ENCODE measurements at regions not wholly inside any gene's neighbourhood (a gene's known extent, or its start where the extent isn't known, plus 50 kb on each side); places are given as distances from the start of the nearest gene placed in this dataset.

DNA sequence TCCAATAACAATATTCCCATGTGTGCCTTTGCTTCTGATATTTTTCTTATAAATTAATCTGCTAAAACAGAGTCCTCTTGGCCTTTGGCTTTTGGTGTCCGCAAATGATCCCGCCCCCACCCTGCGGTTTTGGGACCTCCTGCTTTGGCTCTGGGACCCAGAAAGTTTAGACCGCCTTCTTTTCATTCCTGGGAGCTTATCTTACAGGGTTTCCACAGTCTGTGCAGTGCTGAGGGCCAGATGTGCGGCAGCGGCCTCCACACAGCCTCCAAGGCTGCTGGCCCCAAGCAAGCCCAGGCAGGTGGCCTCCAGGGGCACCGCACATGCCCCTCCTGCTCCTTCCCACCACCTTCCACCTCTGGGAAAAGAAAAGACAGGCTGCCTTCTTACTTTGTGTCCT lies 191.5 kb downstream of the ERCC6L2 start:
- H3K27me3 ChIP-seq (replicated peaks in 1 of 4; ENCODE audit: control insufficient read depth in 3 of 4, extremely low read depth in 1 of 4, insufficient read depth in 3 of 4, low read length in 3 of 4), result no peaks in the 10 kb centered on the region
- no peak overlapping the region for H3K4me2 ChIP-seq (ENCODE audit: insufficient read depth in 1 of 2, low read depth in 2 of 2, low read length in 2 of 2)
- H4K91ac ChIP-seq (replicated peaks; ENCODE audit: insufficient read length, low read length), result no peak overlapping the region
- no peaks in the 10 kb centered on the region for H3K23me2 ChIP-seq (ENCODE audit: low read depth, low read length)
- no peak overlapping the region for H3K56ac ChIP-seq (replicated peaks; ENCODE audit: insufficient read length, low read depth, low read length)
- no peak overlapping the region for H4K5ac ChIP-seq (ENCODE audit: insufficient read length, low read depth, low read length)
- H3K36me3 ChIP-seq (ENCODE audit: control insufficient read depth in 2 of 4, insufficient read depth in 4 of 4, low read length in 3 of 4), result no peaks in the 10 kb centered on the region
- H2BK20ac ChIP-seq (ENCODE audit: low read length), result no peak overlapping the region
- H2BK120ac ChIP-seq (replicated peaks; ENCODE audit: low read depth, low read length), result no peak overlapping the region
- no peak overlapping the region for H3K18ac ChIP-seq (ENCODE audit: extremely low read depth, low read length)
- H4K20me1 ChIP-seq (replicated peaks in 1 of 2; ENCODE audit: control insufficient read depth in 1 of 2, insufficient read depth in 2 of 2, low read length in 2 of 2), result no peaks in the 10 kb centered on the region
- no peak for DNase-seq (ENCODE audit: low read depth in 1 of 2, low spot score in 2 of 2)
- H4K8ac ChIP-seq (ENCODE audit: extremely low read depth, insufficient read depth, low read length), result no peak overlapping the region
- no peak overlapping the region for H2BK12ac ChIP-seq (ENCODE audit: low read depth, low read length)
- no peaks in the 10 kb centered on the region for H3K79me2 ChIP-seq (ENCODE audit: control insufficient read depth in 1 of 2, insufficient read depth in 2 of 2, low read length in 2 of 2)
- no peak overlapping the region for H2BK5ac ChIP-seq (ENCODE audit: low read depth, low read length)
- no peak overlapping the region for H2BK15ac ChIP-seq (ENCODE audit: low read length)
- H3K27ac ChIP-seq (ENCODE audit: low read depth, low read length), result no peak overlapping the region
- H3K23ac ChIP-seq (ENCODE audit: insufficient read length), result no peak overlapping the region
- H3K14ac ChIP-seq (ENCODE audit: insufficient read length), result no peak overlapping the region
- no peak overlapping the region for H2AK5ac ChIP-seq (ENCODE audit: low read depth, low read length)
- H3K9me3 ChIP-seq (ENCODE audit: insufficient read depth in 2 of 2, low read depth in 1 of 2, low read length in 1 of 2), result no peaks in the 10 kb centered on the region
- peaks cover 0 to 3% (median 1%) of the 10 kb centered on the region in 4 experiments; a peak in 6 of 7 replicates for H3K4me1 ChIP-seq (replicated peaks in 1 of 4; ENCODE audit: control insufficient read depth in 3 of 4, insufficient read depth in 4 of 4, low read length in 3 of 4)
- WGBS, 2 experiments (ENCODE audit: extremely low coverage in 1 of 2, insufficient coverage in 1 of 2, insufficient read length in 1 of 2, insufficient replicate concordance in 2 of 2, low coverage in 1 of 2, low lambda C conversion rate in 2 of 2, missing lambda C conversion rate in 1 of 2), result 94% methylated on average over 7 of the region's 7 CpGs; no CpG with 5 or more reads in 1 of the 2 experiments
- no peak overlapping the region for H3K4ac ChIP-seq (replicated peaks; ENCODE audit: insufficient read length, low read depth, low read length)
- POLR2A ChIA-PET (ENCODE audit: partially characterized antibody), result no interaction called here
- H3K79me1 ChIP-seq (ENCODE audit: low read depth, low read length), result no peaks in the 10 kb centered on the region
- TF ChIP-seq SP2 (IDR thresholded peaks at IDR 0.05; ENCODE audit: low read length) (no peak), JUN (IDR thresholded peaks at IDR 0.05; ENCODE audit: low read depth, low read length) (no peak), TBP (IDR thresholded peaks at IDR 0.05; ENCODE audit: low read depth, low read length) (no peak), NANOG (IDR thresholded peaks at IDR 0.05; ENCODE audit: insufficient read depth, low read depth, low read length, poor library complexity, severe bottlenecking) (no peak), SP4 (IDR thresholded peaks at IDR 0.05; ENCODE audit: low read length) (no peak), YY1 (IDR thresholded peaks at IDR 0.05; ENCODE audit: low read depth, low read length) (no peak)
- TF ChIP-seq, protein P1, sequence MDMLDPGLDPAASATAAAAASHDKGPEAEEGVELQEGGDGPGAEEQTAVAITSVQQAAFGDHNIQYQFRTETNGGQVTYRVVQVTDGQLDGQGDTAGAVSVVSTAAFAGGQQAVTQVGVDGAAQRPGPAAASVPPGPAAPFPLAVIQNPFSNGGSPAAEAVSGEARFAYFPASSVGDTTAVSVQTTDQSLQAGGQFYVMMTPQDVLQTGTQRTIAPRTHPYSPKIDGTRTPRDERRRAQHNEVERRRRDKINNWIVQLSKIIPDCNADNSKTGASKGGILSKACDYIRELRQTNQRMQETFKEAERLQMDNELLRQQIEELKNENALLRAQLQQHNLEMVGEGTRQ (IDR thresholded peaks at IDR 0.05; ENCODE audit: low read length), result no peak
- CTCF ChIA-PET (ENCODE audit: partially characterized antibody), result interaction anchor here (0.8 to 0.9 kb wide), 2 partner anchors 27 to 134 kb away, joined by 3 read pairs; no protein-coding TSS in a partner anchor
- H3K9ac ChIP-seq (replicated peaks in 1 of 4; ENCODE audit: extremely low read depth in 1 of 4, low read depth in 3 of 4, low read length in 3 of 4), result no peak overlapping the region
- no peak overlapping the region for H3K4me3 ChIP-seq (ENCODE audit: extremely low read depth in 1 of 4, insufficient read depth in 2 of 4, low read depth in 3 of 4, low read length in 4 of 4)
- FAIRE-seq, result no peak
- no peak overlapping the region for H2AFZ ChIP-seq (ENCODE audit: low read length)
